Adrenal gland (tissue), 9 donors: ENCODE measurements at regions not wholly inside any gene's neighbourhood (a gene's known extent, or its start where the extent isn't known, plus 50 kb on each side); places are given as distances from the start of the nearest gene placed in this dataset.

Source experiments
- DNase-seq, 7 donors: peaks; one replicate each; pipeline ENCODE4 v3.0.0-alpha.2; 2019 to 2020
- H3K27ac ChIP-seq, 5 donors: fragments of 200-600 bp; sonication (generic) in 4 of 5; 1 replicate in 3 of 5; 2 replicates in 2 of 5; pipeline versions ENCODE4 v1.5.1 to v1.8.0; 2016 to 2020; ENCODE audit warnings: mild to moderate bottlenecking in 1 of 5
- H3K27me3 ChIP-seq: fragments of 200-600 bp; 2 replicates; pipeline ENCODE4 v1.8.0; 2021
- H3K36me3 ChIP-seq, 2 donors: fragments of 200-600 bp; replicated peaks in 1 of 2; 1 replicate in 1 of 2; 2 replicates in 1 of 2; pipeline versions ENCODE4 v1.5.1 to v1.8.0; 2018 to 2022
- H3K4me1 ChIP-seq, 2 donors: fragments of 200-600 bp; replicated peaks in 1 of 2; 1 replicate in 1 of 2; 2 replicates in 1 of 2; pipeline versions ENCODE4 v1.5.1 to v1.8.0; 2018 to 2021
- H3K4me3 ChIP-seq, 4 donors: fragments of 200-600 bp; sonication (generic) in 3 of 4; one replicate each; pipeline ENCODE4 v1.5.1; 2016 to 2018
- H3K9me3 ChIP-seq, 3 donors: fragments of 200-600 bp; sonication (generic) in 1 of 3; replicated peaks in 1 of 3; 1 replicate in 2 of 3; 2 replicates in 1 of 3; pipeline versions ENCODE4 v1.5.1 to v1.8.0; 2016 to 2021
- POLR2A ChIP-seq, 2 donors: fragments of 450-650 bp; IDR thresholded peaks; one replicate each; pipeline ENCODE4 v1.6.1; 2017; ENCODE audit warnings: antibody characterized with exemption in 2 of 2, mild to moderate bottlenecking in 2 of 2, moderate library complexity in 1 of 2
- WGBS, 4 donors: extraction: QIAGEN DNeasy Blood & Tissue Kit in 2 of 4; methylation state at CpG; one replicate each; pipeline versions ENCODE4 v1.1.5 to v1.1.7; 2013 to 2017; 5-methylcytosine and 5-hydroxymethylcytosine counted together
- intact Hi-C, 2 donors: fragments of 100-400 bp; cut with DNase I; formaldehyde crosslinking; loops; one replicate each; pipeline versions ENCODE4 v1.14.1 to v1.15.0; 2022 to 2023
- TF ChIP-seq, protein P1 (sequence below), 6 experiments: fragments of 450-650 bp in 4 of 6; fragments of 200-600 bp in 2 of 6; sonication (generic) in 1 of 6; IDR thresholded peaks; 1 replicate in 5 of 6; 2 replicates in 1 of 6; pipeline versions ENCODE4 v1.5.1 to v1.8.0; 2016 to 2021; ENCODE audit warnings: antibody characterized with exemption in 6 of 6, mild to moderate bottlenecking in 2 of 6, moderate library complexity in 1 of 6
- donor health status: healthy with polysubstance abuse.
- donor health status: Bipolar disorder and iron deficiency.
- donor health status: DM: yes; HTN: yes; CAD: no.
- donor health status: DM: no; HTN: no; CAD: no.
- donor health status: DM: no; HTN: no; CAD: no.

DNA sequence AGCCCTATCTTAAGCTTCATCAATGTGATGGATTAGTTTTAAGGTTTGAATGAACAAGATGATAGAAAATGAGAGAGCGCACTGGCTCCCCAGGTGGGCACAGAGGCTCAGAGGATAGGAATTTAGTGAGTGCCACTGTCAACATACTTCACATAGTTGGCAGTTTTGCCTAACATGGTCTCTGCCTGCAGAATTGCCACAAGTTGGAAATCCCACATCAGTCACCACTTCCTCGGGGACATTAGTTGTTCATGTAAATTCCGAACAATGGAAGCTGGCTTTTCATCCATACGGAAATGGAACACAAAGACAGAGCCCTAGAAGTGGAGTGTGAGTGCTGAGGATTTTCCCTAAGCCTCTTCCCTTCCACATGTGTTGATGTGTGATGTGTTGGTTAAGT is 123.9 kb upstream of the PHACTR1 start:
- Histone ChIP-seq H3K4me1 (peaks cover 4 to 13% of the 10 kb centered on the region in 2 donors), H3K4me3 (no peak overlapping the region), H3K27me3 (no peaks in the 10 kb centered on the region), H3K27ac (no peak overlapping the region), H3K36me3 (no peaks in the 10 kb centered on the region), H3K9me3 (no peaks in the 10 kb centered on the region)
- WGBS, 4 donors, result 89 to 96% (median 91%) methylated on average over 4 of the region's 4 CpGs
- no peak for DNase-seq
- intact Hi-C loops, result no loop called here
- TF ChIP-seq POLR2A (IDR thresholded peaks at IDR 0.05), result no peak
- TF ChIP-seq, protein P1, sequence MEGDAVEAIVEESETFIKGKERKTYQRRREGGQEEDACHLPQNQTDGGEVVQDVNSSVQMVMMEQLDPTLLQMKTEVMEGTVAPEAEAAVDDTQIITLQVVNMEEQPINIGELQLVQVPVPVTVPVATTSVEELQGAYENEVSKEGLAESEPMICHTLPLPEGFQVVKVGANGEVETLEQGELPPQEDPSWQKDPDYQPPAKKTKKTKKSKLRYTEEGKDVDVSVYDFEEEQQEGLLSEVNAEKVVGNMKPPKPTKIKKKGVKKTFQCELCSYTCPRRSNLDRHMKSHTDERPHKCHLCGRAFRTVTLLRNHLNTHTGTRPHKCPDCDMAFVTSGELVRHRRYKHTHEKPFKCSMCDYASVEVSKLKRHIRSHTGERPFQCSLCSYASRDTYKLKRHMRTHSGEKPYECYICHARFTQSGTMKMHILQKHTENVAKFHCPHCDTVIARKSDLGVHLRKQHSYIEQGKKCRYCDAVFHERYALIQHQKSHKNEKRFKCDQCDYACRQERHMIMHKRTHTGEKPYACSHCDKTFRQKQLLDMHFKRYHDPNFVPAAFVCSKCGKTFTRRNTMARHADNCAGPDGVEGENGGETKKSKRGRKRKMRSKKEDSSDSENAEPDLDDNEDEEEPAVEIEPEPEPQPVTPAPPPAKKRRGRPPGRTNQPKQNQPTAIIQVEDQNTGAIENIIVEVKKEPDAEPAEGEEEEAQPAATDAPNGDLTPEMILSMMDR (IDR thresholded peaks at IDR 0.05), result no peak

DNA sequence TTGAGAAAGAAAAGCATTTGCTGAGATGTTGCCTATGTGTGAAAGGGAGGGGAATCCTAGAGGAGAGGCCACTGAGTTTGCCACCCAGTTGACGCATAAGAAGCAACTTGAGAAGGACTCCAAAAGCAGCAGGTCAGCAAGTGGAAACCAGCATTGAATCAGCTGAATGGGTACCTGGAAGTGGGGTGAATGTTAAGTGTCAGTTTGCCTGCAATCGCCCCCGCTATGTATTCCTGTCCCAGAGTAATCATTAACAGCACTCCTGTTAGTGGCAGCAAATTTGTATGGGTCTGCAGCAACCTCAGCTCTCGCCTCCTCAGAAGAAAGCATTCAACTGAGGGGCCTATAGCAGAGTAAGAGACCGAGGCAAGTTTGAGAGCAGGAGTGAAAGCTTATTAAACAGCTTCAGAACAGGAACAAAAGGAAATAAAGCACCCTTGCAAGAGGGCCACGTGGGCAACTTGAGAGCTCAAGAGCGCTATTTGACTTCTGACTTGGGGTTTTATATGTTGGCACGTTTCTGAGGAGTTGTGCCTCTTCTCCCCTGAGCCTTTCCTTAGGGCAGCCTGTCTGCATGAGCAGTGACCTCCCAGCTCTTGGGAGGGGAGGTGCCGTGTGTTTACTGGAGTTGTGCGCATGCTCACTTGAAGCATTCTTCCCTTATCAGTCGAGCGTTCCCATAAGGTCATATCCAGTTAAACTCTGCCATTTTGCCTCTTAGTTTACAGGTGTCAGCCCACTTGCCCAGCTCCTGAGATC is 122.6 kb upstream of the PHACTR1 start:
- 78 to 86% (median 82%) methylated on average over 12 of the region's 12 CpGs for WGBS, 4 donors
- H3K27ac ChIP-seq, result peak overlapping the region in 1 of 5 donors; percentile 54

DNA sequence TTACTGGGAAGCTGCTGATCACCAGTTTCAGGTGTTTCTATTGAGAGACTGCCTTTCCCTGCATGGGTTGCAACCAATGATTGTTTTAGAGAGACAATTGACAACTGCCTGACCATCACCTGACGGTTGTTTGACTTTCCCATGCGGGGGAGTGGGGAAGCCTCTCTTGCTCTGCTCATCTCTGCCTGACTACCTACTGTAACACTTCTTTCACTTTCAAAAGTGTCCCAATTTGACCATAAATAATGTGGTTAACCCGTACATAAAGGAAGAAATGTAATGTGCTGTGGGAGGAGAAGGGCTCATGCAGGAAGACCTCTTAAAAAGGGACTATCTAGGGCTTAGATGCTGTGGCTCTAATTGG is 122.1 kb upstream of the PHACTR1 start:
- no peaks in the 10 kb centered on the region for H3K36me3 ChIP-seq
- WGBS, 4 donors, result 69 to 77% (median 73%) methylated on average over 3 of the region's 3 CpGs
- no peak for DNase-seq
- H3K9me3 ChIP-seq, result no peaks in the 10 kb centered on the region
- H3K27ac ChIP-seq, result peak overlapping the region in 3 of 5 donors; percentile 4 to 54 (median 30)
- no peak overlapping the region for H3K4me3 ChIP-seq
- no peaks in the 10 kb centered on the region for H3K27me3 ChIP-seq
- intact Hi-C loops, result no loop called here
- peaks cover 4 to 13% of the 10 kb centered on the region in 2 donors for H3K4me1 ChIP-seq
- TF ChIP-seq, protein P1 (IDR thresholded peaks at IDR 0.05), result no peak
- TF ChIP-seq POLR2A (IDR thresholded peaks at IDR 0.05), result no peak

More for the DNA sequence above, 122.6 kb upstream of the PHACTR1 start:
- Histone ChIP-seq H3K36me3 (no peaks in the 10 kb centered on the region), H3K4me1 (peaks cover 4 to 13% of the 10 kb centered on the region in 2 donors), H3K4me3 (no peak overlapping the region), H3K9me3 (no peaks in the 10 kb centered on the region), H3K27me3 (no peaks in the 10 kb centered on the region)
- intact Hi-C loops, result no loop called here
- peak in 1 of 7 donors; percentile 27 for DNase-seq
- no peak for TF ChIP-seq POLR2A (IDR thresholded peaks at IDR 0.05)
- TF ChIP-seq, protein P1 (IDR thresholded peaks at IDR 0.05), result no peak

DNA sequence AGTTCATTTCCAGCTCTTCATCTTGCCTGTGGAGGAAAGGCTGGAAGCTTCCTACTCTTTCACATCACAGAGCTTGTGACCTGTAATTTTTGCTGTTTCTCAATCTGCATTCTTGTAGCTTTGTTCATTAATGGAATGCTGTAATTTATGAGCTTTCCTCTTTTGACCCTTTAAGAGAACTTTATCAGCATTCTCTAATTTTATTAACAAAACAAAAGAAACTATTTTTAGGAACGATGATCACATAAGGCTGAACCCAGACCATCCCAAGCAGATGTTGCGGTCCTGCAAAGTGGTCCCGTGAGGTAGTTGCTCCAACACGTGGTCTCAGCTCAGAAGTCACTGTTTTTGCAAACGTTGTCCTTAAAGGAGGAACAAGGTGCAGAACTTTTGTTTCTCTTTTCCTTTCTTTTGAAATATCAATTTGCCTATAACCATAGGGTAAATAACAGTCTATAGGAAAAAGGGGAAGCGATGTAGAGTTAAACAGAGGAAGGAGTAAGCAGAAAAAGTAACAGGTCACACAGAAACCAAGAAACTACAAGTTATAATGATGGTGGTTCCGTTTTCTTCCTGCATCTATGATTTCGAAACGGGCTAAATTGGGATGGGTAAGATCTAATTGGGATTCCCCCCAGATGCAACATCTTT is 121.3 kb upstream of the PHACTR1 start:
- Histone ChIP-seq H3K4me3 (no peak overlapping the region), H3K27me3 (no peaks in the 10 kb centered on the region), H3K27ac (no peak overlapping the region), H3K9me3 (no peaks in the 10 kb centered on the region), H3K36me3 (no peaks in the 10 kb centered on the region), H3K4me1 (peaks cover 4 to 13% of the 10 kb centered on the region in 2 donors)
- TF ChIP-seq, protein P1 (IDR thresholded peaks at IDR 0.05), result no peak
- no peak for TF ChIP-seq POLR2A (IDR thresholded peaks at IDR 0.05)
- WGBS, 4 donors, result 49 to 62% (median 54%) methylated on average over 9 of the region's 9 CpGs
- peak in 2 of 7 donors; percentile 34 to 44 for DNase-seq
- intact Hi-C loops, result no loop called here
